ENCODE measurements at regions not wholly inside any gene's neighbourhood (a gene's known extent, or its start where the extent isn't known, plus 50 kb on each side); places are given as distances from the start of the nearest gene placed in this dataset.

DNA sequence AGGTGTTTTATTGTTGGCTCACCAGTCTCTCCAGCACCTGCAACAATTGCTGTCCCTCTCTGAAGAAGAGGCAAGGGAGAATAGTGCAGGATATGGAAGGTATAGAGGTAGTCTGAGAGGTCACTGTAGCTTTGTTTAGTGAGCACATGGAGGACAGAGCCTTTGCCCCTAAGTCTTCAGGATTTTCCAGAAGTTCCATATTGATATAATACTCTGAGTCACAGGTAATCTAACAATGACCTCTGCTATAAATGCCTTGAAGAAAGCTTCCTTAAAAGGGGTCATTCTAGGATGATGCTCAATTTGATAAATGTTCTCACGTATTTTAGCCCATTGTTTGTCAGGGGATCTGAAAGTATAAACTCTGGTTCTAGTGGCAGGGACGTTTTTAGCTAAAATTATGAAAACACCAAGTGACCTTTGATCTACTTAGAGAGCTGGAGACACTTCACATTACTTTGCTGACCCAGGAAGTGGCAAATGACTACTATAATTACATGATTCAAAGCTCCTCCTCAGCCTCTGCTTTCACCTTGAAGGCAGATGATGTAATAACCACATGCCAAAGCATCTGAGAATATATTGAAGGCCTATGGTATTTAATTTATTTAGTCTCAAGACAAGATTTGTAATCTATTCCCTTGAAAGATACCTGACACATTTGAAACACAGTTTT is 366.9 kb upstream of the NUDT12 start:
- DNase-seq (ENCODE audit: low spot score): no peak
- TF ChIP-seq, protein P1, sequence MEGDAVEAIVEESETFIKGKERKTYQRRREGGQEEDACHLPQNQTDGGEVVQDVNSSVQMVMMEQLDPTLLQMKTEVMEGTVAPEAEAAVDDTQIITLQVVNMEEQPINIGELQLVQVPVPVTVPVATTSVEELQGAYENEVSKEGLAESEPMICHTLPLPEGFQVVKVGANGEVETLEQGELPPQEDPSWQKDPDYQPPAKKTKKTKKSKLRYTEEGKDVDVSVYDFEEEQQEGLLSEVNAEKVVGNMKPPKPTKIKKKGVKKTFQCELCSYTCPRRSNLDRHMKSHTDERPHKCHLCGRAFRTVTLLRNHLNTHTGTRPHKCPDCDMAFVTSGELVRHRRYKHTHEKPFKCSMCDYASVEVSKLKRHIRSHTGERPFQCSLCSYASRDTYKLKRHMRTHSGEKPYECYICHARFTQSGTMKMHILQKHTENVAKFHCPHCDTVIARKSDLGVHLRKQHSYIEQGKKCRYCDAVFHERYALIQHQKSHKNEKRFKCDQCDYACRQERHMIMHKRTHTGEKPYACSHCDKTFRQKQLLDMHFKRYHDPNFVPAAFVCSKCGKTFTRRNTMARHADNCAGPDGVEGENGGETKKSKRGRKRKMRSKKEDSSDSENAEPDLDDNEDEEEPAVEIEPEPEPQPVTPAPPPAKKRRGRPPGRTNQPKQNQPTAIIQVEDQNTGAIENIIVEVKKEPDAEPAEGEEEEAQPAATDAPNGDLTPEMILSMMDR (IDR thresholded peaks at IDR 0.05; ENCODE audit: extremely low read depth, missing control alignments): no peak

DNA sequence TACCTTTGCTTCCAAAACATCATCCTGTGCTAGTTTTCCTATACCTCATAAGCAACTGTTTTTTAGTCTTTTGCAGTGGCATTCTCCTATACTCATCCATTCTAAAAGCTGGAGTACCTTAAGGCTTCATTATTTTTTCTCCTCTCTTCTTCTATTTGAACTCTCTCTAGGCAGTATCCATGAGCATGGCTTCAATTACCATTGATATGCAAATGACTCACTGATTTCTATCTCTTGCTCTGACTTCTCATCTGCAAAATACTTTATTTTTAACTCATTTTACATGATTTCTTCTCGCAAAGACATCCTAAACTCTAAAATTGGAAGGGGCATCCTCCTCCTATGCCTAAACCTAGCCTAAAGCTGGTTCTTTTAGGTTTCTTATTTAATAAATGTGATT is 365.1 kb upstream of the NUDT12 start:
- TF ChIP-seq, protein P1 (IDR thresholded peaks at IDR 0.05; ENCODE audit: extremely low read depth, missing control alignments): no peak
- DNase-seq (ENCODE audit: low spot score): no peak

DNA sequence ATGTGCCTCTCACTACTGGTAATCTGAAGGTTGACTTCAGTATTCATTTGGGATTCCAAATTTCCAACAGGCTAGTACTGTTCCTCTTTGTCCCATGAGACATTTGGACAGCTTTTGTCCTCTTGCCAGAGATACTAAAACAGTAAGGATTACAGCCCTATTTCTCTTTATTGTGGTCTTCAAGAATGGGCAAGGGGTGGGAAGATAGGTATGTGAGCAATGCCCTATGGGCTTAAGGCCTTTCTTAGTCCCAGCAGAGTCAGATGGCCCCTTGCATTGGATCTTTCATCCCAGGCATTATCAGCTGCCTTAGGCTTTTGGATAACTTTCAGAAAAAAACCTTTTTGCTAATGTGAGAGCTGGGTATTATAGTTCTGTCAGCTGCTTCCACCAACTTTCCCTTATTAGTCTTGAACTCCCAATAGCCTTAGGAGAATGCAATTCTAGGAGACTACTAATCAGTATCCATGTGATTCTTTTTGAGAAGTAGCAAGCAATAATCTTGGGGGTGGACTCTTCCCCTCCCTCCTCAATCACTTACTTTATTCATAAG is 361.1 kb upstream of the NUDT12 start:
- TF ChIP-seq, protein P1 (IDR thresholded peaks at IDR 0.05; ENCODE audit: extremely low read depth, missing control alignments): no peak
- DNase-seq (ENCODE audit: low spot score): no peak

DNA sequence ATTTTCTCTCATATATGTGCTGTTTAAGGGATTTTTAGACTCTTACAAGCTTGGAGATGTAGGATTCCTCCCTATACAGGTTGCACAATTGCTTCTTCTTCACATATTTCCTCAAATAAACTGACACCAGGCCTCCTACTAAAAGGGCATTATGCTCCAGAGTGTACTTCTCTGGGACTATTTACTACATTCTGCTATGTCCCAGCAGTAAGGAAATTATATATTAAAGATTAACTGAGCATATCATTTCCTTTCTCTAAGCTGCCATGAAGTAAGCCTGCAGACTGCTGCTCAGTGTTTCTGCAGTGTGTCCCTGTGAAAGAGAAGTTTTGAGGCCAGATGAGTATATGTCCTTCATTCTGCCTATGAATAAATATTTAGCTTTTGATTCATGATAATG is 356.9 kb upstream of the NUDT12 start:
- TF ChIP-seq, protein P1 (IDR thresholded peaks at IDR 0.05; ENCODE audit: extremely low read depth, missing control alignments): no peak
- no peak for DNase-seq (ENCODE audit: low spot score)

DNA sequence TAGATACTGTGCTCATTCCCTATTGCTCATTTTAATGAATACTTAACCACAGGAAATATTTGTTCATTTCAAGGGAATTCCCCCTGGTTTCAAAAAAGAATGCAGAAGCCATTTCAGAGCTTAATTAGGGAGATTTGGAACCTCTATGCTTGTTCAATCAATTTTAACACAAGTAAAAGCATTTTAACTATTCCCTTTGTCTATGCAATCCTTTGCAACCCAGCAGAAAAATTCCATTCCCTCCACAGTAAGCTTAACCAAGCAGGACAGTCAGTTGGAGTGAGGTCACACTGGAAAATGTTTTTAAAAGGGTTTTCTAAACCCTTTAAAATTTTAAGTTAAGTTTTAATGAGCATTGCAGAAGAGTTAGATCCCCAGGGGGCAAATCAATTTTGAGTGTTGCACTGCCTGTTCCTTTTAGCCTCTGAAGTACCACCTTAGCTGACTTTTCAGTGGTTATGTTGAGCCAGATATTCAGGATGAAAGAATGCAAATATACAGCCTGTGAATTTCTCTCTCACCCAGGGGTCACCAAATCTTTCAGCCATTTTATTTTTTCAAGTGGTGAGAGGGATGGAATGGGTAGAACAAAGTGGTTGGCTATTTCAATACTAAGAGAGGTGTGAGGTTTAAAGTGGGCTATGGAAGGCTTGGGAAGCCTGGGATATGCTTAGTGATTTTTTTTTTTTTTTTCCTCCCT is 356.2 kb upstream of the NUDT12 start:
- DNase-seq (ENCODE audit: low spot score): no peak
- TF ChIP-seq, protein P1 (IDR thresholded peaks at IDR 0.05; ENCODE audit: extremely low read depth, missing control alignments): no peak

DNA sequence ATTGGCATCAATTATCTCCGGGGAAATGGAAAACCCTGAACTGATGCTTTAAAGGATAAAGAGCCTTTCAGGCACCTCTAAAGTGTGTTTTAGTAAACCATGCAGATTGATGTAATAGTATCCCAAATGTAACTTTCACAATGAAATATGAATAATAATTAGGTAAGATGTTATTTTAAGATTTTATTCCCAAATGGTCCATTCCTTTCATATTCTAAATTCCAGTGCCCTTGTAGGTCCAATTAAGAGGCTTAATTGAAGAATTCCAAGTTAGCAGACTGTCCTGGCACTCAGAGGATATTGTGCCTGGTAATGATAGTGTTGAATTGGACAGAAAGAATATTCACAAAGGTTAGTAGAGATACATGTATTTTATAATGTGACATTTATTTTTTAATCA is 352.5 kb upstream of the NUDT12 start:
- no peak for DNase-seq (ENCODE audit: low spot score)
- TF ChIP-seq, protein P1 (IDR thresholded peaks at IDR 0.05; ENCODE audit: extremely low read depth, missing control alignments): no peak

DNA sequence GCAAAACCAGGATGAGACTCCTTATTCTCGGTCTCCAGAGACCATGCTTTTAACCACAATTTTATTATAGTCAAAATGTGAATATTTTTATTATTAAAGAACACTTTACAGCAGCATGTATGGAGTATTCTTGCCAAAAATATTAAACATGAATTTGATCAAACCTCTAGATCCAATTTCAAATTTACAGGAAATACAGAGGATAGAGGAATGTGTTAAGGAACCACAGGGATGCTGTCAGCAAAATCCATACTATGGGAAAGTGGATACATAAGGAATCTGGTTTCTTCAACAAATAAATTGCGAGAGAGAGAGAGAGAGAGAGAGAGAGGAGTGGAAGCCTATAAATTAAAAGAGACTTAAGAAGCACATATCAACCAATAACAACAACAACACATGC is 348.2 kb upstream of the NUDT12 start:
- DNase-seq (ENCODE audit: low spot score): no peak
- TF ChIP-seq, protein P1 (IDR thresholded peaks at IDR 0.05; ENCODE audit: extremely low read depth, missing control alignments): no peak
